Calu3 (cell line): ENCODE measurements at regions not wholly inside any gene's neighbourhood (a gene's known extent, or its start where the extent isn't known, plus 50 kb on each side); places are given as distances from the start of the nearest gene placed in this dataset.

Experiments
- BruUV-seq: library from RNA; stranded (reverse); fragments of 400-500 nt; replicated peaks from 2 replicates; lab custom pipeline; 2021; lab: Mats Ljungman, UMichigan
- CTCF ChIA-PET: fragments of 300-600 bp; sonication (Branson Sonifier 250); formaldehyde crosslinking; loops from one replicate; lab custom pipeline; 2022; ENCODE audit warnings: antibody characterized with exemption; lab: Charles Lee
- DNase-seq: peaks from one replicate; pipeline ENCODE4 v3.0.0; 2022
- H3K27ac Mint-ChIP-seq: one replicate; pipeline ENCODE4 v1.8.0; 2022; ENCODE audit warnings: mixed read lengths; ENCODE audit not compliant: unreplicated experiment
- H3K27me3 Mint-ChIP-seq: one replicate; pipeline ENCODE4 v1.8.0; 2022; ENCODE audit warnings: mixed read lengths; ENCODE audit not compliant: unreplicated experiment
- H3K36me3 Mint-ChIP-seq: one replicate; pipeline ENCODE4 v1.8.0; 2022; ENCODE audit warnings: mild to moderate bottlenecking, moderate library complexity, mixed read lengths; ENCODE audit not compliant: insufficient read depth, unreplicated experiment
- H3K4me1 Mint-ChIP-seq: one replicate; pipeline ENCODE4 v1.8.0; 2022; ENCODE audit warnings: mild to moderate bottlenecking, low read depth, mixed read lengths; ENCODE audit not compliant: unreplicated experiment
- H3K4me3 Mint-ChIP-seq: one replicate; pipeline ENCODE4 v1.8.0; 2022; ENCODE audit warnings: mild to moderate bottlenecking, low read depth, moderate library complexity, mixed read lengths; ENCODE audit not compliant: unreplicated experiment
- H3K9me3 Mint-ChIP-seq: one replicate; pipeline ENCODE4 v1.8.0; 2022; ENCODE audit warnings: low read depth, mixed read lengths; ENCODE audit not compliant: unreplicated experiment
- CTCF ChIP-seq: fragments of 200-600 bp; IDR thresholded peaks from one replicate; pipeline ENCODE4 v1.8.0; 2022; ENCODE audit warnings: antibody characterized with exemption; ENCODE audit not compliant: unreplicated experiment
- intact Hi-C: fragments of 100-400 bp; cut with micrococcal nuclease; formaldehyde crosslinking; loops from one replicate; pipeline ENCODE4 v1.10.0; 2022; ENCODE audit not compliant: unreplicated experiment

- no peak for DNase-seq
- H3K27ac Mint-ChIP-seq = no peak overlapping the region
- no TSS peak for BruUV-seq
- CTCF ChIA-PET = interaction anchor here (0.5 kb wide), 1 partner anchor 237 kb away, joined by 5 read pairs; no protein-coding TSS in a partner anchor
- no peak overlapping the region for H3K4me3 Mint-ChIP-seq
- H3K36me3 Mint-ChIP-seq = no peaks in the 10 kb centered on the region
- no peaks in the 10 kb centered on the region for H3K27me3 Mint-ChIP-seq
- H3K9me3 Mint-ChIP-seq = no peaks in the 10 kb centered on the region
- intact Hi-C loops = loop anchor here (10.0 kb wide), 1 partner anchor 469 kb away; the partner anchor contains the start of gene SAMD5
- TF ChIP-seq CTCF = no peak
- H3K4me1 Mint-ChIP-seq = no peaks in the 10 kb centered on the region
Measured at GRCh38 chr6:147973806-147974205, 368.8 kb upstream of the SASH1 start.

GRCh38 chr6:147974376-147974775 is 368.3 kb upstream of the SASH1 start:
- H3K4me1 Mint-ChIP-seq = no peaks in the 10 kb centered on the region
- intact Hi-C loops = loop anchor here (10.0 kb wide), 1 partner anchor 470 kb away; the partner anchor contains the start of gene SAMD5
- CTCF ChIA-PET = no interaction called here
- no peaks in the 10 kb centered on the region for H3K9me3 Mint-ChIP-seq
- H3K36me3 Mint-ChIP-seq = no peaks in the 10 kb centered on the region
- no peaks in the 10 kb centered on the region for H3K27me3 Mint-ChIP-seq
- no peak overlapping the region for H3K27ac Mint-ChIP-seq
- no TSS peak for BruUV-seq
- H3K4me3 Mint-ChIP-seq = no peak overlapping the region
- DNase-seq = no peak
- no peak for TF ChIP-seq CTCF

- H3K4me1 Mint-ChIP-seq = no peaks in the 10 kb centered on the region
- no peaks in the 10 kb centered on the region for H3K36me3 Mint-ChIP-seq
- no peak for TF ChIP-seq CTCF
- H3K4me3 Mint-ChIP-seq = no peak overlapping the region
- intact Hi-C loops = loop anchor here (10.0 kb wide), 1 partner anchor 473 kb away; the partner anchor contains the start of gene SAMD5
- CTCF ChIA-PET = no interaction called here
- no TSS peak for BruUV-seq
- no peaks in the 10 kb centered on the region for H3K9me3 Mint-ChIP-seq
- no peaks in the 10 kb centered on the region for H3K27me3 Mint-ChIP-seq
- no peak overlapping the region for H3K27ac Mint-ChIP-seq
- DNase-seq = no peak
Measured at GRCh38 chr6:147977851-147978465, 364.7 kb upstream of the SASH1 start.

- CTCF ChIA-PET = interaction anchor here (0.8 kb wide), 1 partner anchor 9 kb away, joined by 3 read pairs; no protein-coding TSS in a partner anchor
- Mint-ChIP-seq H3K4me1 (no peaks in the 10 kb centered on the region), H3K27ac (no peak overlapping the region), H3K9me3 (no peaks in the 10 kb centered on the region), H3K36me3 (no peaks in the 10 kb centered on the region), H3K4me3 (no peak overlapping the region), H3K27me3 (no peaks in the 10 kb centered on the region)
- DNase-seq = no peak
- TF ChIP-seq CTCF = no peak
- no TSS peak for BruUV-seq
- intact Hi-C loops = loop anchor here (10.0 kb wide), 1 partner anchor 475 kb away; the partner anchor contains the start of gene SAMD5
Measured at GRCh38 chr6:147979966-147980365, 362.7 kb upstream of the SASH1 start.
